Hematopoietic multipotent progenitor cell treated with erythropoietin and hydrocortisone succinate and interleukin-3 and kit ligand, for 6 days (in vitro differentiated cells): ENCODE measurements at regions not wholly inside any gene's neighbourhood (a gene's known extent, or its start where the extent isn't known, plus 50 kb on each side); places are given as distances from the start of the nearest gene placed in this dataset.
A peak's percentile ranks its signal among the peaks of the same experiment; 100 is the strongest.

Experiments used
- DNase-seq: peaks from one replicate; pipeline ENCODE4 v3.0.0-alpha.2; 2015

DNA sequence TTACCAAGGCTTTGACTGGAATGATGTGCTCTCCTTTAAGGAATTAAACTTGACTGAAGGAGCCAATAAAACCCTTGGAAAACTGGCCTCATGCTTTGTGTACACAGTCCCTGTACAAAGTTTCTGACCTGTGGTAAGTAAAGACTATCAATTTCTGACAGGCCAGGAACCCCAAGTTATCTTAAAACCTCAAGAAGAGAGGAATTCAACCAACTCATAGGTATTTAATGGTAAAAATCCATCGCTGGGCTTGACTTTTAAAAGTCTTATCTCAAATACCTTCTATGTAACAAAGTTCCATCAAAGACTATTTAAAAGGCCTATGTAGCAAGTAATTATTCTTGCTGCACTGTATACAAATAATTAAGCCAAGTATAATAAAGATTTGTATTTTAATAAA is 103.7 kb upstream of the TENT5D start:
- DNase-seq = peak; percentile 64

DNA sequence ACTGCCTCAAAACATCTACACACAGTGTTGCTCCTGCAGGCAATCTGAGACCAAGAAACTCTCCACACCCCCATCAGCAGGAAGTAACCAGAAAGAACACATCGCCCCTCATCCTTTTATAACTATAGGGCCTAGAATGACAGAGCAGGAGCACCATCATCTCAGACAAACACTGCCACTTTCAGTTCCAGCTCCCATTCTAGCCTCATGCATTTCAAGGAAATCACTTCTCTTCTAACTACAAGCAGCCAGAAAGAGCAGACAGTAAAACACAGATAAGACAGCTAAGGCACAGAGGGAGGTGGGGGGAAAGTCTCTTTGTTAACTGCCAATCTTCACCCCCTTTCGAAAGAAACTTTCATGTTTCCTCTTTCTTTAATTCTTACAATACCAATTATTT is 102.6 kb upstream of the TENT5D start:
- DNase-seq = peak; percentile 34

DNA sequence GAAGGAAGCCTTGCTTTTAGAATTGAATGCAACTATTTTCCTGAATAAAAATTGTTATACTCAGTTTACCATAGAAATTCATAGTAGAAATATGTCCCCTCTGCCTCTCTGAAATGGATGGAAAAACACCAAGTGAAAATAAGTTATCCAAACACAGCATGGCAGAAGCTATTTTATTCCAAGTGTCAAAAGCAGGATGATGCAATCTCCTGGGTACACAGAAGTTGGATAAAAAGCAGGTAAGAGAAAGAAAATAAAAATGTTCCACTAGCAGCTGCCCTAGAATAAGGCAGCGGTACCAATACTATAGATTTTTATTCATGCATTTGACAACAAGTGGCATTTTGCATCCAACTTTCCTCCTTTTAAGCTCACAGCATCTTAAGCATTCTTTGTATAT is 89.0 kb upstream of the TENT5D start:
- no peak for DNase-seq

DNA sequence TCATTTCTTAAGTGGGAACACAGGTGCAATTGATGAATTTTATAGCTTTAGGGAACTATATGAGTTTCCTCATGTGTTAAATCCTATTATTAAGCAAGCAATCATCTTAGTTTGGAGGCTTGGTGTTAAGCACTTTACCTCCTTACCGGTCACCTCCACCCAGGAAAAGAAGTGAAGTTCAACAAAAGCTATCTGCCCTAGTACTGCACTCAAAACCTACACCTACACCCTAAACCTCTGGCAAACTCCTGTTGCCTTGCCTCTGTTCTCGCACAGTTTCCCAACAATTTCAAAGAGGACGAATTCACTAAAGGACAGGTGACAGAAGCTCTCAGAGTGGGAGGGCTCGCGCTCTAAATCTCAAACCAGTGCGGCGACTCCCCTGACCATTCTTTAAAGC is 85.7 kb upstream of the TENT5D start:
- DNase-seq = no peak

DNA sequence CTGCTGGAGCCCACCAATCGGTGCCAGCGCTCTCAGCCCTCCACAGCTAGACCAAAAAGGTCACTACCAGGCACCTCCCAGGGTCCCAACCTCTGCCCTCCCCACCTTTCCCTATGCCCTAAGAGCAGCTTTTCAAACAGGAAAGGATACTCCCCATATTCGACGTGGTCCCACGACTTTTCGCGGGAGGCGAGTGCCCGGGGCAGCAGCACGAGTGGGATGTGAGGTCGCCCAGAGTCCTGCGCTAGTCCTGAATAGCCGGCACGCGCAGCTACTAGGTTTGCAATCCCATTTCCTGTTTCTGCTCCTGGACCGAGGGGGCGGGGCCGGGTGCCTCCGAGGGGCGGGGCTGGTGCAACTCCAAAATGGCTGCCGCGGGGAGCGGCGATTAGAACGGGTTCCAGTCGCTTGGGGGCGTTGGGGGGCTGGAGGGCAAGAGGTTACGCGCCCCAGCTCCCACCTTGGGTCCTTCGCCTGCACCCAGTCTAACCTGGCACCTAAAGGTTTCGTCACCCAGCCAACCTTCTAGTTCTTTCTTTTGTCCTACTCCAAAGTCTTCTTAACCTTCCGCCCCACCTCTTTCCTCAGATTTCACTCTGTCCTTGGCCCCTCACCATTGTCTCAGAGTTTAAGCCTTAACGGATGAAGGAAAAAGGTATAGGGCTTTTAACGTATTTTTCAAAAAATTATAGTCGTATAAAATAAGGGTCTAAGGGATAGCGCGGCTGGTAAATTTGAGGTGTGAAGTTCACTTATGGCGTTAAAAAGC is 85.0 kb upstream of the TENT5D start:
- DNase-seq = peak; percentile 76

DNA sequence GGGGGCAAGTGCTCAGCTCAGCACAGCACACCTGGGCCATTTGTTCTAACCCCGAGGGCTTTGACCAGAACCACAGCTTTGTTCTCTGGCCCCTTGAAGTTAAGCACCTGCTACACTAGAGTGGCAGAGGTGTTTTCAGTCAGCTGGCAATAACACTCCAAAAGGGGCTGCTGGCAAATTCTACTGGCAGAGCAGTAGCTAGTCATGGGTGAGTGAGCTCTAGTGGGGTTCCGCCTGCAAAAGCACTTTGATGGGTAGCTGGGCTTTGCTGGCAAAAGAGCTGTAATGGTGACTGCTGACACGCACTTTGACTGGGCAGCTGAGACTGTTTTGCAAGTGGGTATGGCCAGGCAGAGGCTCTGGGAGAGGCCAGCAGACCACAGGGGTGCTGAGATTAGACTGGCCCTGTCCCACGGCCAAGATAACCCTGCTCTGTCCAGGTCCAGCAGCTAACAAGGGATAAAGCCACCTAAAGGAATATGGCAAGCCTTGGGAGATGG is 65.2 kb upstream of the TENT5D start:
- DNase-seq = no peak
